Stimulated activated memory B cell treated with anti-CD40 and anti-IgM and Interleukin-4, amounts not matched to agents 10 μg/mL and 1 μg/mL and 100 μg/mL, for 72 hours (primary cell): ENCODE measurements at regions not wholly inside any gene's neighbourhood (a gene's known extent, or its start where the extent isn't known, plus 50 kb on each side); places are given as distances from the start of the nearest gene placed in this dataset.
"Not testable (repeated sequence)": the region's sequence is repeated elsewhere in the genome, so short reads cannot be mapped to it uniquely, and the experiment has no call there.

Experiments
- ATAC-seq: fragments of 150-1000 bp; cut with Tn5 transposase; 2 replicates; pipeline ENCODE4 v1.10.0; 2021
- H3K27ac Mint-ChIP-seq: one replicate; pipeline ENCODE4 v1.8.0; 2022; ENCODE audit warnings: mild to moderate bottlenecking, mixed read lengths
- H3K27me3 Mint-ChIP-seq: one replicate; pipeline ENCODE4 v1.8.0; 2022; ENCODE audit warnings: mixed read lengths
- H3K36me3 Mint-ChIP-seq: one replicate; pipeline ENCODE4 v1.8.0; 2022; ENCODE audit warnings: mixed read lengths
- H3K4me1 Mint-ChIP-seq: one replicate; pipeline ENCODE4 v1.8.0; 2022; ENCODE audit warnings: mixed read lengths
- H3K4me3 Mint-ChIP-seq: one replicate; pipeline ENCODE4 v1.8.0; 2022; ENCODE audit warnings: mild to moderate bottlenecking, moderate library complexity, mixed read lengths
- H3K9me3 Mint-ChIP-seq: one replicate; pipeline ENCODE4 v1.8.0; 2022; ENCODE audit warnings: mixed read lengths

DNA sequence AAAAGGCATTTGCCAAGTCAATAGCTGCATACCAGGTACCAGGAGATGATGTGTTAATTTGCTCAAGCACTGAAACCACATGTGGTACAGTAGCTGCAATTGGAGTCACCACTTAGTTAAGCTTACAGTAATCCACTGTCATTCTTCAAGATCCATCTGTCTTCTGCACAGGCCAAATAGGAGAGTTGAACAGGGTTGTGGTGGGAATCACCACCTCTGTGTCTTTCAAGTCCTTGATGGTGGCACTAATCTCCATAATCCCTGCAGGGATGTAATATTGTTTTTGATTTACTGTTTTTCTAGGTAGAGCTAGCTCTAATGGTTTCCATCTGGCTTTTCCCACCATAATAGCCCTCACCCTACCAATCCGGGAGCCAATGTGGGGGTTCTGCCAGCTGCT is 91.9 kb downstream of the FCRL5 start:
- Mint-ChIP-seq H3K9me3 (no peaks in the 10 kb centered on the region), H3K36me3 (no peaks in the 10 kb centered on the region), H3K27me3 (peaks cover 9% of the 10 kb centered on the region), H3K27ac (no peak overlapping the region), H3K4me1 (no peaks in the 10 kb centered on the region), H3K4me3 (no peak overlapping the region)
- no peak for ATAC-seq

- H3K4me1 Mint-ChIP-seq: no peaks in the 10 kb centered on the region
- no peak for ATAC-seq
- no peaks in the 10 kb centered on the region for H3K36me3 Mint-ChIP-seq
- peaks cover 9% of the 10 kb centered on the region for H3K27me3 Mint-ChIP-seq
- no peak overlapping the region for H3K4me3 Mint-ChIP-seq
- no peaks in the 10 kb centered on the region for H3K9me3 Mint-ChIP-seq
- no peak overlapping the region for H3K27ac Mint-ChIP-seq
Measured at GRCh38 chr1:157457279-157457678, 95.0 kb downstream of the FCRL5 start.

GRCh38 chr1:157455318-157455717 is 97.0 kb downstream of the FCRL5 start:
- no peak overlapping the region for H3K4me3 Mint-ChIP-seq
- no peaks in the 10 kb centered on the region for H3K36me3 Mint-ChIP-seq
- no peaks in the 10 kb centered on the region for H3K9me3 Mint-ChIP-seq
- H3K4me1 Mint-ChIP-seq: no peaks in the 10 kb centered on the region
- no peak for ATAC-seq
- no peak overlapping the region for H3K27ac Mint-ChIP-seq
- peaks cover 9% of the 10 kb centered on the region for H3K27me3 Mint-ChIP-seq

DNA sequence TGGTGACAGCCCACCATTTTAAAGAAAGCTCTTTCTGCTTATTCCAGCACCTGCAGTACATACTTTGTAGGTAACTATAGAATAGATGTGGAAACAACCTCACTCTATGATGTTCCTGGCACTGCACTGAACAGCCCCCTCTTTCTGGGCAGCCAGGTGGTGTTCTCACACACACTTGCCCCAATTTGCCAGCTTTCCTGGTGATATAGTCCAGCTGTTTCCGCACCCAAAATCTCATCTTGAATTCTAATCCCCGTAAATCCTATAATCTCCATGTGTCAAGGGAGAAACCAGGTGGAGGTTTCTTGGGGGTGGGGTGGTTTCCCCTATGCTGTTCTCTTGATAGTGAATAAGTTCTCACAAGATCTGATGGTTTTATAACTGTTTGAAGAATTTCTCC is 102.2 kb downstream of the FCRL5 start:
- H3K27me3 Mint-ChIP-seq: no peaks in the 10 kb centered on the region

GRCh38 chr1:157448636-157449035 is 103.7 kb downstream of the FCRL5 start:
- no peak overlapping the region for H3K4me3 Mint-ChIP-seq
- H3K27me3 Mint-ChIP-seq: no peaks in the 10 kb centered on the region
- no peaks in the 10 kb centered on the region for H3K9me3 Mint-ChIP-seq
- no peak for ATAC-seq
- H3K36me3 Mint-ChIP-seq: no peaks in the 10 kb centered on the region
- no peaks in the 10 kb centered on the region for H3K4me1 Mint-ChIP-seq
- no peak overlapping the region for H3K27ac Mint-ChIP-seq

More for the DNA sequence above, 102.2 kb downstream of the FCRL5 start:
- no peaks in the 10 kb centered on the region for H3K36me3 Mint-ChIP-seq
- H3K27ac Mint-ChIP-seq: no peak overlapping the region
- H3K9me3 Mint-ChIP-seq: no peaks in the 10 kb centered on the region
- H3K4me3 Mint-ChIP-seq: no peak overlapping the region
- no peaks in the 10 kb centered on the region for H3K4me1 Mint-ChIP-seq
- ATAC-seq: no peak

DNA sequence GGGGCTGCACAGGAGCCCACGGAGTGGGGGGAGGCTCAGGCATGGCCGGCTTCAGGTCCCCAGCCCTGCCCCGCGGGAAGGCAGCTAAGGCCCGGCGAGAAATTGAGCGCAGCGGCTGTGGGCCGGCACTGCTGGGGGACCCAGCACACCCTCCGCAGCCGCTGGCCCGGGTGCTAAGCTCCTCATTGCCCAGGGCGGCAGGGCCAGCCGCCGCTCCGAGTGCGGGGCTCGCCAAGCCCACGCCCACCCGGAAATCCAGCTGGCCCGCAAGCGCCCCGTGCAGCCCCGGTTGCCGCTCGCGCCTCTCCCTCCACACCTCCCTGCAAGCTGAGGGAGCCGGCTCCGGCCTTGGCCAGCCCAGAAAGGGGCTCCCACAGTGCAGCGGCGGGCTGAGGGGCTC is 106.0 kb downstream of the FCRL5 start:
- H3K36me3 Mint-ChIP-seq, H3K4me1 Mint-ChIP-seq, H3K9me3 Mint-ChIP-seq, H3K27me3 Mint-ChIP-seq, ATAC-seq, H3K4me3 Mint-ChIP-seq, H3K27ac Mint-ChIP-seq: not testable (repeated sequence)

DNA sequence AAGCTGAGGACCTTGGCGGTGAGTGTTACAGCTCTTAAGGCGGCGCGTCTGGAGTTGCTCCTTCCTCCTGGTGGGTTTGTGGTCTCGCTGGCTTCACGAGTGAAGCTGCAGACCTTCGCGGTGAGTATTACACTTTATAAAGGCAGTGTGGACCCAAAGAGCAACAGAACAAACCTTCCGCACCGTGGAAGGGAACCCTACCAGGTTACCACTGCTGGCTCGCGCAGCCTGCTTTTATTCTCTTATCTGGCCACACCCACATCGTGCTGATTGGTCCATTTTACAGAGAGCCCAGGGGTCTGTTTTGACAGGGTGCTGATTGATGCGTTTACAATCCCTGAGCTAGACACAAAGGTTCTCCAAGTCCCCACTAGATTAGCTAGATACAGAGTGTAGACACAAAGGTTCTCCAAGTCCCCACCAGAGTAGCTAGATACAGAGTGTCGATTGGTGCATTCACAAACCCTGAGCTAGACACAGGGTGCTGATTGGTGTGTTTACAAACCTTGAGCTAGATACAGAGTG is 106.6 kb downstream of the FCRL5 start:
- H3K27ac Mint-ChIP-seq, H3K36me3 Mint-ChIP-seq, H3K27me3 Mint-ChIP-seq, H3K4me3 Mint-ChIP-seq, ATAC-seq, H3K4me1 Mint-ChIP-seq, H3K9me3 Mint-ChIP-seq: not testable (repeated sequence)

DNA sequence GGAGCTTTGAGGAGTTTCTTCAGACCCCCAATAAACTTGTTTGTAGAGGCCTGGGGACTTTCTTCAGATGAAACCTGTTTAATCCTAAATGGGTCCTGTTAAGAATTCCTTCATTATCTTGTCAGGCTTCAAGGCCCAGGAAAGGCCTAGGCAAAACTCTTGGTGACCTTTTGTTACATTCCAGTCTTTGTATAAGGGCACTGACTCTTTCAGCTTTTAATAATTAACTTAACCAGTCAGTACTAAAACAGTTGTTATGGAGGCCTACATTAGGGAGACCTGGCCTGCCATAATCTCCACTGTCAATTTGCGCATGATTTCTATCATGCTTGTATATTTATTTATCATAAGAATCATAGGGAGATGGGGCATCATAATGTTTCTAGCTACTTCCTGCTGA is 110.2 kb downstream of the FCRL5 start:
- ATAC-seq: no peak
- no peaks in the 10 kb centered on the region for H3K4me1 Mint-ChIP-seq
- no peak overlapping the region for H3K4me3 Mint-ChIP-seq
- no peaks in the 10 kb centered on the region for H3K9me3 Mint-ChIP-seq
- H3K27me3 Mint-ChIP-seq: no peaks in the 10 kb centered on the region
- H3K27ac Mint-ChIP-seq: no peak overlapping the region
- H3K36me3 Mint-ChIP-seq: no peaks in the 10 kb centered on the region

- ATAC-seq: no peak
- peaks cover 11% of the 10 kb centered on the region for H3K27me3 Mint-ChIP-seq
- no peaks in the 10 kb centered on the region for H3K36me3 Mint-ChIP-seq
- no peaks in the 10 kb centered on the region for H3K4me1 Mint-ChIP-seq
- H3K9me3 Mint-ChIP-seq: no peaks in the 10 kb centered on the region
- H3K4me3 Mint-ChIP-seq: no peak overlapping the region
- H3K27ac Mint-ChIP-seq: no peak overlapping the region
Measured at GRCh38 chr1:157439302-157439954, 112.9 kb downstream of the FCRL5 start.

DNA sequence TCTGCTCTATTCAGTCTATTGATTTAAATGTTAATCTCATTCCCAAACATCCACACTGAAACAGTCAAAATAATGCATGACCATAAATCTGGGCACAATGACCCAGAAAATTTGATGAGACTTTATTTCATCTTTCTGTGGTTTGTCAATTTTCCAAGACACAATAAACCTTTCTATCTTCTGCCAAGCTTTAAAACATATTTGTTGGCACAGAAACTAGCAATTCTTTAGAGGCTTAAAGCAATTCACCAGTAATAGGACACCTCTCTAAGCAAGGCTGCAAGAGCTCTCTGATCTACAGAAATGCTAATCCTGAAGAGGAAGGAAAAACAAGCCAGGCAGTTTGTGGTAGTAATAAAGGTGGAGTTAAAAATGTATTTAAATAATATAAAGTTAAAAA is 113.7 kb downstream of the FCRL5 start:
- Mint-ChIP-seq H3K27ac (no peak overlapping the region), H3K27me3 (peaks cover 19% of the 10 kb centered on the region), H3K4me1 (no peaks in the 10 kb centered on the region), H3K4me3 (no peak overlapping the region), H3K9me3 (no peaks in the 10 kb centered on the region), H3K36me3 (no peaks in the 10 kb centered on the region)
- ATAC-seq: no peak

DNA sequence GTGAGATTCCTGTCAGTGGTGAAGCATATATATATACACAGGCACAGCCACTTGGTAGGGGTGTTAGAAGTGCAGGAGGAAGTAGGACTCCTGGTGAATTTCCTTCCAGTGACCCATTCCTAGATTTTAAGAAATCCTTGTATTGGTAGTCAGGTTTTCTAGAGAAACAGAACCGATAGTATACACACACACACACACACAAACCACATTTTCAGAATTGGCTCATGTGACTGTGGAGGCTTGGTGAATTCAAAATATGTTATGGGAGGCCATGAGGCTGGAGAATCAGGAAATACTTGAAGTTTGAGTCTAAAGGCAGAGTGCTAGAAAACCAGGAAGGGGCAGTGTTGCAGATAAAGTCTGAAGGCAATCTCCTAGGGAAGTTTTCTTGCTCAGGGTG is 114.2 kb downstream of the FCRL5 start:
- H3K4me3 Mint-ChIP-seq: no peak overlapping the region
- peaks cover 23% of the 10 kb centered on the region for H3K27me3 Mint-ChIP-seq
- no peaks in the 10 kb centered on the region for H3K9me3 Mint-ChIP-seq
- no peak for ATAC-seq
- no peak overlapping the region for H3K27ac Mint-ChIP-seq
- no peaks in the 10 kb centered on the region for H3K36me3 Mint-ChIP-seq
- H3K4me1 Mint-ChIP-seq: no peaks in the 10 kb centered on the region

DNA sequence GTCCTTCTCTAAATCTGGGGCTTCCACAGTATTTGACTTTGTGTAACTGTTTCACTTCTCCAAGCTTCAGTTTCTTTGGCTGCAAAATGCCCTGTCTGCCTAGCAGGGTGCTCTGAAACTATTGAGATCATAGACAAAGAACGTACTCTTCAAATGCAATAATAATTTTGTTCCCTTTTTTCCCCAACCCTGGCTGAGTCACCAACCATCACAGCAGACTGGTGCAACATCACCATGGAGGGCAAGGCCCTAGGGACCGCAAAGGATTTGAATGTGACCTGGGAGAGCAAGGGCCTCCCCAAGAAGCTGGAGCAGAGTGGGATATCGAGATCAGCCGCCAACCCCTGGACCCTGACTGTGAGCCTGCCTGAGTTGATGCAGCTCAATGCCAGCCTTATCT is 115.0 kb downstream of the FCRL5 start:
- Mint-ChIP-seq H3K27ac (no peak overlapping the region), H3K36me3 (no peaks in the 10 kb centered on the region), H3K9me3 (no peaks in the 10 kb centered on the region), H3K4me3 (no peak overlapping the region), H3K27me3 (peaks cover 25% of the 10 kb centered on the region), H3K4me1 (no peaks in the 10 kb centered on the region)
- ATAC-seq: peak; percentile 31

DNA sequence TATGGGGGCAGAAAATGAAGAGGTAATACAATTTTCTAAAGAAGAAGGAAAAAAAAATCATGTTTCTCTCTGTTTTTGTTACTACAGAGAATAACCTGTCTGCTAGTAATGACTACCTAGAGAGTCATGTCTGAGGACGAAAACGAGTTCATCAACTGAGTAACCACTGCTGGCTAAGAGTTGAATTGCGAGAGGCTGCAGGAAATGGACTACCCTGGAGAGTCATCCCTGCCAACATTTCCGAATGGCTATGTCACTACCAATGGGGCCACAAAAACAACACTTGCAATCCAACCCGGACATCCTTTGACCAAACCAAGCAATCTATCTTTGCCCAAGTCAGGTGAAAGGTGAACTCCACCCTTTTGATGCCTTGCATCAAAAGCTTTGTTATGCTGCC is 120.6 kb downstream of the FCRL5 start:
- H3K4me1 Mint-ChIP-seq: no peaks in the 10 kb centered on the region
- no peak overlapping the region for H3K27ac Mint-ChIP-seq
- no peaks in the 10 kb centered on the region for H3K36me3 Mint-ChIP-seq
- no peak overlapping the region for H3K4me3 Mint-ChIP-seq
- peaks cover 25% of the 10 kb centered on the region for H3K27me3 Mint-ChIP-seq
- H3K9me3 Mint-ChIP-seq: no peaks in the 10 kb centered on the region
- ATAC-seq: no peak

GRCh38 chr1:157429601-157430240 is 122.6 kb downstream of the FCRL5 start:
- Mint-ChIP-seq H3K4me3 (no peak overlapping the region), H3K36me3 (no peaks in the 10 kb centered on the region), H3K27ac (no peak overlapping the region), H3K4me1 (no peaks in the 10 kb centered on the region), H3K9me3 (no peaks in the 10 kb centered on the region), H3K27me3 (peaks cover 17% of the 10 kb centered on the region)
- no peak for ATAC-seq

- H3K27ac Mint-ChIP-seq, H3K9me3 Mint-ChIP-seq, H3K27me3 Mint-ChIP-seq, H3K4me1 Mint-ChIP-seq, ATAC-seq, H3K4me3 Mint-ChIP-seq, H3K36me3 Mint-ChIP-seq: not testable (repeated sequence)
Measured at GRCh38 chr1:157423764-157424163, 128.6 kb downstream of the FCRL5 start.

DNA sequence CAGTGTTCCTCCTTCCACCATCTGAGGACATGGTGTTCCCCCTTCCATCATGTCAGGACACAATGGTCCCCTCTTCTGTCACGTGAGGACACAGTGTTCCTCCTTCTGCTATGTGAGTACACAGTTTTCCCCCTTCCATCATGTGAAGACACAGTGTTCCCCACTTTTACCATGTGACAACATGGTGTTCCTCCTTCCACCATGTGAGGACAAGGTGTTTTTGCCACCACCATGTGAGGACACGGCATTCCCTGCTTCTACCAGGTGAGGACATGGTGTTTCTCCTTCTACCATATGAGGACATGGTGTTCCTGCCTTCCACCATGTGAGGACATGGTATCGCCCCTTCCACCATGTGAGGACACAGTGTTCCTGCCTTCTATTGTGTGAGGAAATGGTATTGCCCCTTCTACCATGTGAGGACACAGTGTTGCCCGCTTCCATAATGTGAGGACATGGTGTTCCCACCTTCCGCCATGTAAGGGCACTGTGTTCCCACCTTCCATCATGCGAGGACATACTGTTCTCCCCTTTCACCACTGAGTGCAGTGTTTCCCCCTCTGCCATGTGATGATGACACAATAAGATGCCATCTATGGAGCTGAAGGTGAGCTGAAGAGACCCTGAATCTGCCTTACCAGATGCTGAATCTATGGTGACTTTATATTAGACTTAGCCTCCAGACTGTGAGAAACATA is 132.3 kb downstream of the FCRL5 start:
- Mint-ChIP-seq H3K4me1 (no peaks in the 10 kb centered on the region), H3K27ac (no peak overlapping the region), H3K4me3 (no peak overlapping the region), H3K36me3 (no peaks in the 10 kb centered on the region), H3K27me3 (peaks cover 29% of the 10 kb centered on the region), H3K9me3 (no peaks in the 10 kb centered on the region)
- no peak for ATAC-seq
